Caco-2 (cell line): ENCODE measurements at regions not wholly inside any gene's neighbourhood (a gene's known extent, or its start where the extent isn't known, plus 50 kb on each side); places are given as distances from the start of the nearest gene placed in this dataset.

ENCODE experiments used
- BruUV-seq: library from RNA; stranded (reverse); fragments of 400-500 nt; replicated peaks from 2 replicates; lab custom pipeline; 2021; lab: Mats Ljungman, UMichigan
- CTCF ChIA-PET: fragments of 300-600 bp; sonication (Branson Sonifier 250); formaldehyde crosslinking; loops from one replicate; lab custom pipeline; 2022; ENCODE audit warnings: antibody characterized with exemption; lab: Charles Lee
- POLR2A ChIA-PET: fragments of 300-600 bp; sonication (Branson Sonifier 250); formaldehyde crosslinking; loops from one replicate; lab custom pipeline; 2022; ENCODE audit warnings: antibody characterized with exemption; lab: Charles Lee
- DNase-seq, 2 experiments: peaks; one replicate each; pipeline versions ENCODE4 v3.0.0 to v3.0.0-alpha.2; 2020 to 2022
- H3K27me3 ChIP-seq: replicated peaks from 2 replicates; pipeline ENCODE4 v1.6.0; 2011; ENCODE audit warnings: low read length; ENCODE audit not compliant: control insufficient read depth, insufficient read depth
- H3K36me3 ChIP-seq: 2 replicates; pipeline ENCODE4 v1.5.1; 2011; ENCODE audit warnings: low read length; ENCODE audit not compliant: control insufficient read depth, insufficient read depth
- H3K4me1 ChIP-seq: fragments of 250-450 bp; sonication (Bioruptor Pico); 2 replicates; pipeline ENCODE4 v1.5.1; 2020; ENCODE audit warnings: mild to moderate bottlenecking
- H3K4me3 ChIP-seq: 2 replicates; pipeline ENCODE4 v1.5.1; 2011; ENCODE audit warnings: low read depth, mild to moderate bottlenecking, control low read depth, low read length
- H3K9me3 ChIP-seq: fragments of 250-450 bp; sonication (Bioruptor Pico); 2 replicates; pipeline ENCODE4 v1.5.1; 2020; ENCODE audit warnings: mild to moderate bottlenecking, moderate library complexity
- H3K27ac Mint-ChIP-seq: one replicate; pipeline ENCODE4 v1.8.0; 2022; ENCODE audit warnings: mixed read lengths; ENCODE audit not compliant: unreplicated experiment
- H3K27me3 Mint-ChIP-seq: one replicate; pipeline ENCODE4 v1.8.0; 2022; ENCODE audit warnings: mixed read lengths; ENCODE audit not compliant: insufficient read depth, unreplicated experiment
- H3K36me3 Mint-ChIP-seq: one replicate; pipeline ENCODE4 v1.8.0; 2022; ENCODE audit warnings: mild to moderate bottlenecking, mixed read lengths; ENCODE audit not compliant: insufficient read depth, unreplicated experiment
- H3K4me1 Mint-ChIP-seq: one replicate; pipeline ENCODE4 v1.8.0; 2022; ENCODE audit warnings: low read depth, mixed read lengths; ENCODE audit not compliant: unreplicated experiment
- H3K4me3 Mint-ChIP-seq: one replicate; pipeline ENCODE4 v1.8.0; 2022; ENCODE audit warnings: mild to moderate bottlenecking, moderate library complexity, mixed read lengths; ENCODE audit not compliant: unreplicated experiment
- H3K9me3 Mint-ChIP-seq: one replicate; pipeline ENCODE4 v1.8.0; 2022; ENCODE audit warnings: mixed read lengths; ENCODE audit not compliant: unreplicated experiment
- intact Hi-C: fragments of 100-400 bp; cut with micrococcal nuclease; formaldehyde crosslinking; loops from one replicate; pipeline ENCODE4 v1.10.0; 2022; ENCODE audit not compliant: unreplicated experiment
- TF ChIP-seq, protein P1 (sequence below), 2 experiments: fragments of 200-600 bp in 1 of 2; IDR thresholded peaks; 1 replicate in 1 of 2; 2 replicates in 1 of 2; pipeline versions ENCODE4 v1.5.1 to v1.8.0; 2011 to 2022; ENCODE audit warnings: antibody characterized with exemption in 1 of 2, control low read depth in 1 of 2, inconsistent platforms in 1 of 2, low read depth in 1 of 2, low read length in 1 of 2, mild to moderate bottlenecking in 1 of 2, moderate library complexity in 1 of 2; ENCODE audit not compliant: insufficient read depth in 1 of 2, severe bottlenecking in 1 of 2, unreplicated experiment in 1 of 2

DNA sequence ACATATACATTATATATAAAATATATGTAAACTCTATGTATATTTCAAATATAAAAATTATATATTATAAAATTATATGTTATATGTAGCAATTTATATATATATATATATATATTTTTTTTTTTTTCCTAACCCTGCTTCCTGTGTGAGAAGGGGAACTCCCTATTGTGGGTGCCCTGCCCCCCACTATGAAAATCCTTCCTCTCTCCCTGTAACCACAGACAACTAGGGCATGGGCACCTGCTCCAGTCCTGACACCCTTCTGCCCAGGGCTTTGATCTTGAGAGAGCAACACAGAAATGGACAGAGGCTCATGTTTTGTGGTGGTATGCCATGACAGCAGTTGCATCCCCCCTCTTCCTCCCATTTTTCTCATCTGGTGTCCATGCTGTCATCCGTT is 148.7 kb upstream of the IL12B start:
- Histone ChIP-seq H3K4me1 (no peaks in the 10 kb centered on the region), H3K4me3 (no peak overlapping the region), H3K27me3 (no peaks in the 10 kb centered on the region), H3K36me3 (no peaks in the 10 kb centered on the region), H3K9me3 (peaks cover 3% of the 10 kb centered on the region; the same call in 1 of the 2 replicates)
- Mint-ChIP-seq H3K27ac (no peak overlapping the region), H3K9me3 (peaks cover 37% of the 10 kb centered on the region), H3K36me3 (no peaks in the 10 kb centered on the region), H3K4me1 (no peaks in the 10 kb centered on the region), H3K4me3 (no peak overlapping the region), H3K27me3 (peaks cover 2% of the 10 kb centered on the region)
- intact Hi-C loops = no loop called here
- CTCF ChIA-PET = no interaction called here
- POLR2A ChIA-PET = no interaction called here
- TF ChIP-seq, protein P1, sequence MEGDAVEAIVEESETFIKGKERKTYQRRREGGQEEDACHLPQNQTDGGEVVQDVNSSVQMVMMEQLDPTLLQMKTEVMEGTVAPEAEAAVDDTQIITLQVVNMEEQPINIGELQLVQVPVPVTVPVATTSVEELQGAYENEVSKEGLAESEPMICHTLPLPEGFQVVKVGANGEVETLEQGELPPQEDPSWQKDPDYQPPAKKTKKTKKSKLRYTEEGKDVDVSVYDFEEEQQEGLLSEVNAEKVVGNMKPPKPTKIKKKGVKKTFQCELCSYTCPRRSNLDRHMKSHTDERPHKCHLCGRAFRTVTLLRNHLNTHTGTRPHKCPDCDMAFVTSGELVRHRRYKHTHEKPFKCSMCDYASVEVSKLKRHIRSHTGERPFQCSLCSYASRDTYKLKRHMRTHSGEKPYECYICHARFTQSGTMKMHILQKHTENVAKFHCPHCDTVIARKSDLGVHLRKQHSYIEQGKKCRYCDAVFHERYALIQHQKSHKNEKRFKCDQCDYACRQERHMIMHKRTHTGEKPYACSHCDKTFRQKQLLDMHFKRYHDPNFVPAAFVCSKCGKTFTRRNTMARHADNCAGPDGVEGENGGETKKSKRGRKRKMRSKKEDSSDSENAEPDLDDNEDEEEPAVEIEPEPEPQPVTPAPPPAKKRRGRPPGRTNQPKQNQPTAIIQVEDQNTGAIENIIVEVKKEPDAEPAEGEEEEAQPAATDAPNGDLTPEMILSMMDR (IDR thresholded peaks at IDR 0.05; ENCODE audit: insufficient read depth in 1 of 2, low read depth in 1 of 2, low read length in 1 of 2, severe bottlenecking in 1 of 2, unreplicated experiment in 1 of 2) = no peak
- BruUV-seq = no TSS peak
- DNase-seq = no peak

- Mint-ChIP-seq H3K27ac (no peak overlapping the region), H3K36me3 (no peaks in the 10 kb centered on the region), H3K9me3 (peaks cover 20% of the 10 kb centered on the region), H3K4me3 (no peak overlapping the region), H3K4me1 (no peaks in the 10 kb centered on the region), H3K27me3 (no peaks in the 10 kb centered on the region)
- Histone ChIP-seq H3K9me3 (no peaks in the 10 kb centered on the region), H3K36me3 (no peaks in the 10 kb centered on the region), H3K4me3 (no peak overlapping the region), H3K4me1 (no peaks in the 10 kb centered on the region), H3K27me3 (no peaks in the 10 kb centered on the region)
- CTCF ChIA-PET = no interaction called here
- intact Hi-C loops = no loop called here
- DNase-seq = no peak
- POLR2A ChIA-PET = no interaction called here
- TF ChIP-seq, protein P1 (IDR thresholded peaks at IDR 0.05; ENCODE audit: insufficient read depth in 1 of 2, low read depth in 1 of 2, low read length in 1 of 2, severe bottlenecking in 1 of 2, unreplicated experiment in 1 of 2) = no peak
- no TSS peak for BruUV-seq
Observed at GRCh38 chr5:159480849-159481248, 150.6 kb upstream of the IL12B start.

- CTCF ChIA-PET = no interaction called here
- intact Hi-C loops = no loop called here
- H3K36me3 Mint-ChIP-seq = no peaks in the 10 kb centered on the region
- no peaks in the 10 kb centered on the region for H3K27me3 Mint-ChIP-seq
- H3K4me1 Mint-ChIP-seq = no peaks in the 10 kb centered on the region
- TF ChIP-seq, protein P1 (IDR thresholded peaks at IDR 0.05; ENCODE audit: insufficient read depth in 1 of 2, low read depth in 1 of 2, low read length in 1 of 2, severe bottlenecking in 1 of 2, unreplicated experiment in 1 of 2) = no peak
- H3K27ac Mint-ChIP-seq = no peak overlapping the region
- no peak overlapping the region for H3K4me3 Mint-ChIP-seq
- no peak overlapping the region for H3K4me3 ChIP-seq
- peaks cover 11% of the 10 kb centered on the region for H3K9me3 Mint-ChIP-seq
- no peaks in the 10 kb centered on the region for H3K9me3 ChIP-seq
- no peak for DNase-seq
- POLR2A ChIA-PET = no interaction called here
- no TSS peak for BruUV-seq
- H3K4me1 ChIP-seq = no peaks in the 10 kb centered on the region
- H3K27me3 ChIP-seq = no peaks in the 10 kb centered on the region
- H3K36me3 ChIP-seq = no peaks in the 10 kb centered on the region
Observed at GRCh38 chr5:159481751-159482150, 151.5 kb upstream of the IL12B start.
